WI38 (cell line): ENCODE measurements at regions not wholly inside any gene's neighbourhood (a gene's known extent, or its start where the extent isn't known, plus 50 kb on each side); places are given as distances from the start of the nearest gene placed in this dataset.
"Not testable (repeated sequence)": the region's sequence is repeated elsewhere in the genome, so short reads cannot be mapped to it uniquely, and the experiment has no call there.

Experiments
- H3K4me3 ChIP-seq: 2 replicates; pipeline ENCODE4 v1.5.1; 2011; ENCODE audit warnings: low read depth, mild to moderate bottlenecking, control low read depth, low read length
- TF ChIP-seq, protein P1 (sequence below): IDR thresholded peaks from 2 replicates; pipeline ENCODE4 v1.5.1; 2012; ENCODE audit warnings: low read depth, mild to moderate bottlenecking, control low read depth, low read length

GRCh38 chr10:36736311-36736710 is 389.1 kb upstream of the ANKRD30A start:
- TF ChIP-seq, protein P1, sequence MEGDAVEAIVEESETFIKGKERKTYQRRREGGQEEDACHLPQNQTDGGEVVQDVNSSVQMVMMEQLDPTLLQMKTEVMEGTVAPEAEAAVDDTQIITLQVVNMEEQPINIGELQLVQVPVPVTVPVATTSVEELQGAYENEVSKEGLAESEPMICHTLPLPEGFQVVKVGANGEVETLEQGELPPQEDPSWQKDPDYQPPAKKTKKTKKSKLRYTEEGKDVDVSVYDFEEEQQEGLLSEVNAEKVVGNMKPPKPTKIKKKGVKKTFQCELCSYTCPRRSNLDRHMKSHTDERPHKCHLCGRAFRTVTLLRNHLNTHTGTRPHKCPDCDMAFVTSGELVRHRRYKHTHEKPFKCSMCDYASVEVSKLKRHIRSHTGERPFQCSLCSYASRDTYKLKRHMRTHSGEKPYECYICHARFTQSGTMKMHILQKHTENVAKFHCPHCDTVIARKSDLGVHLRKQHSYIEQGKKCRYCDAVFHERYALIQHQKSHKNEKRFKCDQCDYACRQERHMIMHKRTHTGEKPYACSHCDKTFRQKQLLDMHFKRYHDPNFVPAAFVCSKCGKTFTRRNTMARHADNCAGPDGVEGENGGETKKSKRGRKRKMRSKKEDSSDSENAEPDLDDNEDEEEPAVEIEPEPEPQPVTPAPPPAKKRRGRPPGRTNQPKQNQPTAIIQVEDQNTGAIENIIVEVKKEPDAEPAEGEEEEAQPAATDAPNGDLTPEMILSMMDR = no peak
- no peak overlapping the region for H3K4me3 ChIP-seq

GRCh38 chr10:36734590-36734989 is 390.8 kb upstream of the ANKRD30A start:
- H3K4me3 ChIP-seq = not testable (repeated sequence)

- TF ChIP-seq, protein P1 = no peak
Measured at GRCh38 chr10:36730316-36730715, 395.1 kb upstream of the ANKRD30A start.

DNA sequence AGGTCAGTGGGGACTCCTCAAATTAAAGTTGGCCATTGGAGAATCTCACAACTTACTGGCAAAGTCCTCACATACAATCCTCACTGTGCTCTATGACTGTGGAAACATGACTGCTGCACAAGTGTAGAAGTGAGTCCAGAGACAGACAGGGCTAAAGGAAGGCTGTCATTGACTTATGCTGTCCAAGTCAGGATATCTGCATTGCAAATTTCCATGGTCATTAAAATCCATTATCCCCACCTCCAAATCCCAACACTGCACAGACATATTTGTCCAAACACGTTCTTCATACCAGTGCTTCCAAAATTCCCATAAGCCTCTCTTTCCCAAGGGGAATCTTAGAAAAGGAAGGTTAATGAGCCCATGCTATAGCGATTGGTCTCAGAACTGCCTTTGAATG is 396.8 kb upstream of the ANKRD30A start:
- H3K4me3 ChIP-seq = no peak overlapping the region
- TF ChIP-seq, protein P1 = no peak

More at GRCh38 chr10:36730316-36730715, 395.1 kb upstream of the ANKRD30A start:
- H3K4me3 ChIP-seq = no peak overlapping the region

DNA sequence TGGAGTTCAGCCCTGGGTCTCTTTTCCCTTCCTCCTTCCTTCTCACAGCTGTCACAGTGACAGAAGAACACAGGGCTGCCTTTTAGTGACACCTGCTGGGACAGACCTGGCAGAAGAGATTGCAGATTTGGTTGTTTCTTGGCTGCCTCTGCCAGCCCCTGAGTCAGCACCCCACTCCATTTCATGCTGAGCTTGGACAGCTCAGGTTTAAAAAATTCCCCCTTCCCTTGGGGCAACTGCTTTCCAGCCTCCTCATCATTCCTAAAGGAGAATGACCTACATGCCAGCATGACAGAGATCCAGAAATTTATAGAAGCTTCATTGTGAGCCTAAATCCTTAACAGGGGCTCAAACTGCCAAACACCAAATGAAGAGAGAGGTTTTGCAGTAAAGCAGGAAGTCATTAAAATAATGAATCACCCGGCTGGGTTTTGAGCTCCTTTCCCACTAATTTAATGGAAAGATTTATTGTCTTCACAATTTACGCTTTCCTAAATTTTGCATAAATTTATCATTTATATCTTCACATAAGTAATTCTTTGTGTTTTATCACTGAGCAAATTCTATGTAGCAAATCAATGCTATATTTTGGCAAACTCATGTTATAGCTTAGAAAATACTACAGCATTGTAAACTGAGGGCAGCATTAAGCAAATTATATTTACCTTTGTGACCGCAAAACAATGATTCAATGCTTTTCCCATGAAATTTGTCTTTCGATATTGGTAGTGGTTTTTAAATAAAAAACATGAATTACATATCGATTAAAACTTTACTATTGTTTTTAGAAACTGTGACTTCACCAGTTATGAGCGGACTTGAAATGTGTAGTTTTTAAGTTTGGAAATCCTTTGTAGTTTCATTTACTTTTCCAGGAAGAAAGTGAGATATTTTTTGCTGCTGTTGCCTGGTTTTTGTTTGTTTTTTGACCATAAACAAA is 399.5 kb upstream of the ANKRD30A start:
- TF ChIP-seq, protein P1 = no peak

GRCh38 chr10:36722777-36723176 is 402.6 kb upstream of the ANKRD30A start:
- H3K4me3 ChIP-seq = no peak overlapping the region
- TF ChIP-seq, protein P1 = no peak

More for the DNA sequence above, 399.5 kb upstream of the ANKRD30A start:
- H3K4me3 ChIP-seq = no peak overlapping the region

GRCh38 chr10:36721871-36722270 is 403.5 kb upstream of the ANKRD30A start:
- TF ChIP-seq, protein P1 = no peak
- no peak overlapping the region for H3K4me3 ChIP-seq
